ENCODE measurements at regions not wholly inside any gene's neighbourhood (a gene's known extent, or its start where the extent isn't known, plus 50 kb on each side); places are given as distances from the start of the nearest gene placed in this dataset.

DNA sequence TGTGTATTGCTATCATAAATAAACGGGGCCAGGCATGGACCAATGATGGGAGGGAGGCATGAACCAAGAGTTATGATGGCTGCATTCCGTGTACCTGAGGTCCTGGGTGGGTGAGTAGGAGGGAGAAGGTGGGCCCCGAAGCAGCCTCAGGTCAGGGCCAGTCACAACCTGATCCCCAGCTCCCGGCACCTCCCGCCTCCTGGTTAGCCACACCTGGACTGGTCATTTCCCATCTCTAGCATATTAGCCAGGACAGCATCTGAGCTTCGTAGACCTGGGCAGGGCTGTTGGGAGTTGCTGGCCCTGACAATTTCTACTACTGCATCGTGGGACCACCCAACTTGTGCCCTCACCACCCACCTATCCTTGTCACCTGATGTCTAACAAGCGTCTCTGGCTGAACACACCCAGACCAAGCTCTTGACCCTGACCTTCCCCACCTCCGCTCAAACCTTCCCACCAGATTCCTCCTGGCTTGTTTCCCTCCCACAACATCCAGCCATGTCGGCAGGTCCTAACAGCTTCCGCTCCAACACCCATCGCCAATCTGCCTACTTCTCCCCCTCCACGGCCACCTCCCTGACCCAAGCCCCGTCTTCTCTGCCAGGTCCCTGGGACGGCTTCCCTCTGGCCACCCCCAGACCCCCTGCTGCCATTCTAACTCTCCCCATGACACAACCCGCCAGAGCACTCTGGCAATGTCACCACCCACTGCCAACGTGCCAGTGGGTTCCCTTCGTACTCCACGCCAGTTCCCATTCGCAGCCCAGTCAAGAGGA lies 133.8 kb upstream of the IQSEC1 start:
- no peak overlapping the region for H3K4me3 ChIP-seq (ENCODE audit: low read length)
- no peak overlapping the region for H3K9ac ChIP-seq (ENCODE audit: low read length)
- no peak overlapping the region for H3K27ac ChIP-seq (ENCODE audit: low read length)
- no peaks in the 10 kb centered on the region for H3K9me2 ChIP-seq (replicated peaks; ENCODE audit: insufficient read depth, low read length)
- peaks cover 60% of the 10 kb centered on the region; the same call in 1 of the 2 replicates for H4K20me1 ChIP-seq (ENCODE audit: insufficient read depth, low read depth, low read length)
- H3K4me1 ChIP-seq (ENCODE audit: low read length) = no peaks in the 10 kb centered on the region
- no peak overlapping the region for H2AFZ ChIP-seq (ENCODE audit: low read length)
- no peak overlapping the region for H3K4me2 ChIP-seq (ENCODE audit: low read depth, low read length, poor library complexity, severe bottlenecking)
- no peaks in the 10 kb centered on the region for H3K79me2 ChIP-seq (ENCODE audit: low read length)
- no peaks in the 10 kb centered on the region for H3K36me3 ChIP-seq (ENCODE audit: insufficient read depth, low read length)
- no peaks in the 10 kb centered on the region for H3K9me3 ChIP-seq (ENCODE audit: low read length)
- H3K27me3 ChIP-seq (ENCODE audit: low read length) = no peaks in the 10 kb centered on the region
- DNase-seq = no peak

GRCh38 chr3:13205567-13206143 lies 132.4 kb upstream of the IQSEC1 start:
- Histone ChIP-seq H3K9me3 (ENCODE audit: low read length) (no peaks in the 10 kb centered on the region), H3K9me2 (replicated peaks; ENCODE audit: insufficient read depth, low read length) (no peaks in the 10 kb centered on the region), H3K9ac (ENCODE audit: low read length) (no peak overlapping the region), H4K20me1 (ENCODE audit: insufficient read depth, low read depth, low read length) (peaks cover 62% of the 10 kb centered on the region; the same call in 1 of the 2 replicates), H3K27ac (ENCODE audit: low read length) (no peak overlapping the region), H2AFZ (ENCODE audit: low read length) (no peak overlapping the region), H3K4me1 (ENCODE audit: low read length) (no peaks in the 10 kb centered on the region), H3K79me2 (ENCODE audit: low read length) (no peaks in the 10 kb centered on the region), H3K4me2 (ENCODE audit: low read depth, low read length, poor library complexity, severe bottlenecking) (no peak overlapping the region), H3K4me3 (ENCODE audit: low read length) (no peak overlapping the region), H3K36me3 (ENCODE audit: insufficient read depth, low read length) (no peaks in the 10 kb centered on the region), H3K27me3 (ENCODE audit: low read length) (no peaks in the 10 kb centered on the region)
- DNase-seq = no peak

DNA sequence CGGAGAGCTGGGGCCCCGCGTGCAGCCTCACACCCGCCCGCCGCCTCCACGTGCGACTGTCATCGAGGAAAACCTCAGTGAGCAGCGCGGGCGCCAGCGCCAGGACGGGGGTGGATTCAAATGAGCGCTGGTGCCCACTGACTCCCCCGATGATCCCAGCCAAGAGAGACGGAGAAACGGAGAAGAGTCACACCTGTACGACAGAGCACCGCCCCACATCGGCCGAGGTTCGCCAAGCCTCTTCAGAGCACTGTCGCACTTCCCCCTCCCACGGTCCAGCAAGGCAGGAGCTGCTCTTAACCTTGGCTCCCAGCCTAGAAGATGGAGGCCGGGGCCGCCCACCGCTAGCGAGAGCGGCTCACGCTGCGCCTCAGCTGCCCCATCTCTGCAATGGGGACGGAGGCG lies 130.9 kb upstream of the IQSEC1 start:
- no peak overlapping the region for H3K4me3 ChIP-seq (ENCODE audit: low read length)
- no peak for DNase-seq
- H3K36me3 ChIP-seq (ENCODE audit: insufficient read depth, low read length) = no peaks in the 10 kb centered on the region
- no peaks in the 10 kb centered on the region for H3K27me3 ChIP-seq (ENCODE audit: low read length)
- no peak overlapping the region for H2AFZ ChIP-seq (ENCODE audit: low read length)
- H3K9me2 ChIP-seq (replicated peaks; ENCODE audit: insufficient read depth, low read length) = no peaks in the 10 kb centered on the region
- no peaks in the 10 kb centered on the region for H3K79me2 ChIP-seq (ENCODE audit: low read length)
- H4K20me1 ChIP-seq (ENCODE audit: insufficient read depth, low read depth, low read length) = peaks cover 65% of the 10 kb centered on the region; the same call in 1 of the 2 replicates
- no peak overlapping the region for H3K27ac ChIP-seq (ENCODE audit: low read length)
- H3K9ac ChIP-seq (ENCODE audit: low read length) = no peak overlapping the region
- H3K4me1 ChIP-seq (ENCODE audit: low read length) = no peaks in the 10 kb centered on the region
- H3K4me2 ChIP-seq (ENCODE audit: low read depth, low read length, poor library complexity, severe bottlenecking) = no peak overlapping the region
- no peaks in the 10 kb centered on the region for H3K9me3 ChIP-seq (ENCODE audit: low read length)

- Histone ChIP-seq H3K27ac (ENCODE audit: low read length) (no peak overlapping the region), H3K9me2 (replicated peaks; ENCODE audit: insufficient read depth, low read length) (no peaks in the 10 kb centered on the region), H3K4me1 (ENCODE audit: low read length) (no peaks in the 10 kb centered on the region), H3K9me3 (ENCODE audit: low read length) (no peaks in the 10 kb centered on the region), H3K4me3 (ENCODE audit: low read length) (no peak overlapping the region), H3K36me3 (ENCODE audit: insufficient read depth, low read length) (no peaks in the 10 kb centered on the region), H3K27me3 (ENCODE audit: low read length) (no peaks in the 10 kb centered on the region), H3K4me2 (ENCODE audit: low read depth, low read length, poor library complexity, severe bottlenecking) (no peak overlapping the region), H2AFZ (ENCODE audit: low read length) (no peak overlapping the region), H3K9ac (ENCODE audit: low read length) (no peak overlapping the region), H3K79me2 (ENCODE audit: low read length) (no peaks in the 10 kb centered on the region), H4K20me1 (ENCODE audit: insufficient read depth, low read depth, low read length) (peaks cover 70% of the 10 kb centered on the region; the same call in 1 of the 2 replicates)
- no peak for DNase-seq
Observed at GRCh38 chr3:13203398-13204176, 130.4 kb upstream of the IQSEC1 start.

DNA sequence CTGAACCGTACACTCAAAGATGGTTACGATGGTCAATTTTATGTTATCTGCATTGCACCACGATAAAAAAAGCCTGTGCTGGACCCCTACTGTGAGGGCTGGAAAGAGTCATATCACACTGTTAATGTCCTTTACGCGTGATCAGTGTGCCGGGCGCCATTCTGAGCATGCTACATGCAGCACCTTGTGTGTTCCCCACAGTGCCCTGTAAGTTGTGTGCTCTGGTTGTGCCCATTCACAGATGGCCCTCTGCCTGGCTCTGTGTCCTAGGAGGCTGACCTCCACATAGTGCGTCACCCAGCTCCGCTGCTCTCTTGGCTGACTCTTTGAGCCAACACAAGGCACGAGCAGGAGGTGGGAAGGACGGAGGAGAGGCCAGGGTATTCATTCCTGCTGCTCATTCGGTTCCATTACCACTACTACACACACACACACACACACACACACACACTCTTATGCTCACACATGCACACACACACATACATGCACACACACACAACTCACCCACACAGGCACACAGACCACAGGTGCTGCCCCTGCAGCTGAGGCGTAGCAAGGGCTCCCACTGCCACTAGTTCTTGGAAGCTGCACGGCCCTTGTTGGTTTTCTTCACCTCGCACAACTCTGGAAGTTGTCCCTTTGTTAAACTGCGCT lies 129.6 kb upstream of the IQSEC1 start:
- H3K27me3 ChIP-seq (ENCODE audit: low read length) = no peaks in the 10 kb centered on the region
- H4K20me1 ChIP-seq (ENCODE audit: insufficient read depth, low read depth, low read length) = peaks cover 74% of the 10 kb centered on the region; the same call in 1 of the 2 replicates
- no peaks in the 10 kb centered on the region for H3K79me2 ChIP-seq (ENCODE audit: low read length)
- no peak overlapping the region for H3K4me3 ChIP-seq (ENCODE audit: low read length)
- H3K9me3 ChIP-seq (ENCODE audit: low read length) = no peaks in the 10 kb centered on the region
- no peak overlapping the region for H3K4me2 ChIP-seq (ENCODE audit: low read depth, low read length, poor library complexity, severe bottlenecking)
- no peaks in the 10 kb centered on the region for H3K9me2 ChIP-seq (replicated peaks; ENCODE audit: insufficient read depth, low read length)
- H3K9ac ChIP-seq (ENCODE audit: low read length) = no peak overlapping the region
- no peaks in the 10 kb centered on the region for H3K36me3 ChIP-seq (ENCODE audit: insufficient read depth, low read length)
- H3K4me1 ChIP-seq (ENCODE audit: low read length) = no peaks in the 10 kb centered on the region
- H2AFZ ChIP-seq (ENCODE audit: low read length) = no peak overlapping the region
- no peak for DNase-seq
- no peak overlapping the region for H3K27ac ChIP-seq (ENCODE audit: low read length)

DNA sequence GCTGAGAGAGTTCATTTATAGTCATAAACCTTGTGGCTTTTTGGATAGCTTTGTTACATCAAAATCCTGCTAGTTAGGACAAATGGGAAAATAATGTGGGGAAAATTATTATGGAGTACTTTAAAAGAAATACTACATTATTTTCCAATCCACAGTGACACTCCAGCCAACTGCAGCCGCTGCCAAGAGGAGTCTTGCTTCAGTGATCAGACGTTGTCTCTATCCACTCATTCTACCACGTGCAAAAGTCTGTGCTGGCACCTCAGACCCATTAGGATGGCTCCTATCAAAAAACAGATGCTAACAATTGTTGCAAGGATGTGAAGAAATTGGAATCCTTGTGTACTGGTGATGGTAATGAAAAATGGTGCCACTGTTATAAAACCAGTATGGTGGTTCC lies 128.6 kb upstream of the IQSEC1 start:
- H2AFZ ChIP-seq (ENCODE audit: low read length) = no peak overlapping the region
- H3K9me2 ChIP-seq (replicated peaks; ENCODE audit: insufficient read depth, low read length) = no peaks in the 10 kb centered on the region
- no peaks in the 10 kb centered on the region for H3K36me3 ChIP-seq (ENCODE audit: insufficient read depth, low read length)
- no peaks in the 10 kb centered on the region for H3K79me2 ChIP-seq (ENCODE audit: low read length)
- no peak overlapping the region for H3K27ac ChIP-seq (ENCODE audit: low read length)
- no peaks in the 10 kb centered on the region for H3K27me3 ChIP-seq (ENCODE audit: low read length)
- peaks cover 76% of the 10 kb centered on the region; the same call in 1 of the 2 replicates for H4K20me1 ChIP-seq (ENCODE audit: insufficient read depth, low read depth, low read length)
- no peak overlapping the region for H3K4me3 ChIP-seq (ENCODE audit: low read length)
- H3K9me3 ChIP-seq (ENCODE audit: low read length) = no peaks in the 10 kb centered on the region
- no peak overlapping the region for H3K4me2 ChIP-seq (ENCODE audit: low read depth, low read length, poor library complexity, severe bottlenecking)
- no peak for DNase-seq
- no peak overlapping the region for H3K9ac ChIP-seq (ENCODE audit: low read length)
- H3K4me1 ChIP-seq (ENCODE audit: low read length) = no peaks in the 10 kb centered on the region

DNA sequence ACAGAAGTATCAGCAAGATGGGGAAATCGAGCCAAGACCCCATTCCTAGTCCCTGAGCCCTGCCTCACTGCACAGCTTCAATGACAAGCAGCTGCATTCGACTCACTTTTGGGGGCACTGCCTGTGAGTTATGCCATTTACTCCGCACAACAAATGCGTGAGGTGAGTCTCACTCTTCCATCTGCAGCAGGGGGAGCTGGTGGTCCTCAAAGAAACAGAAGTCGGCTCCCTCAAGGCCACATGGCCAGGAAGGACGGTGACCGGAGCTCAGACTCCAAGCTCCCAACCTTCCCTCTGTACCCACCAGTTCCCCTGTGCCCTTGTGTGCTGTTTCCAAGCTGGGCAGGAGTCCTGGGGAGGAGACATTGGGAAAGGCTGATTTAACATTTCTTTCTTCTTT lies 127.7 kb upstream of the IQSEC1 start:
- Histone ChIP-seq H3K79me2 (ENCODE audit: low read length) (no peaks in the 10 kb centered on the region), H3K27ac (ENCODE audit: low read length) (no peak overlapping the region), H3K27me3 (ENCODE audit: low read length) (no peaks in the 10 kb centered on the region), H3K9ac (ENCODE audit: low read length) (no peak overlapping the region), H3K9me3 (ENCODE audit: low read length) (no peaks in the 10 kb centered on the region), H3K9me2 (replicated peaks; ENCODE audit: insufficient read depth, low read length) (no peaks in the 10 kb centered on the region), H2AFZ (ENCODE audit: low read length) (no peak overlapping the region), H3K4me3 (ENCODE audit: low read length) (no peak overlapping the region), H3K4me1 (ENCODE audit: low read length) (peaks cover 2% of the 10 kb centered on the region), H4K20me1 (ENCODE audit: insufficient read depth, low read depth, low read length) (peaks cover 85% of the 10 kb centered on the region; the same call in 1 of the 2 replicates), H3K4me2 (ENCODE audit: low read depth, low read length, poor library complexity, severe bottlenecking) (no peak overlapping the region), H3K36me3 (ENCODE audit: insufficient read depth, low read length) (no peaks in the 10 kb centered on the region)
- peak; percentile 52 for DNase-seq

DNA sequence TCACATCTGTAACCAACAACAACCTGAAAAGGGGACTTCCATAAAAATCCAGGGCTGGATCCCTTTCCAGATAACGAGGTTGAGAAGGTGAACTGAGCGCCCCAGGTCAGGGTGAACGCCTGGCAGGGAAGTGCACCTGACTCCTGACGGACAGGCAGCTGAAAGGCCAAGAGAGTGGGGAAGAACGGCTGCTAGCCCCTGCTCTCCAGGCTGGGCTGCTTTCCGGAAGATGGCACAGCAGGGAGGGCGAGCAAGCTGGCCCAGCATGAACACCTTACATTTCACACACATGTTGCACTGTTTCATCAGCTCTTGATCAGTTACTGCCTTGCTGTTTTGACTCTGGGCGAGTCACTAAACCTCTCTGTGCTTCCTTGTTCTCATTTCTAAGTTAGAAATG lies 127.2 kb upstream of the IQSEC1 start:
- H3K4me1 ChIP-seq (ENCODE audit: low read length) = peaks cover 3% of the 10 kb centered on the region
- no peaks in the 10 kb centered on the region for H3K79me2 ChIP-seq (ENCODE audit: low read length)
- no peaks in the 10 kb centered on the region for H3K27me3 ChIP-seq (ENCODE audit: low read length)
- H3K9ac ChIP-seq (ENCODE audit: low read length) = no peak overlapping the region
- no peak overlapping the region for H2AFZ ChIP-seq (ENCODE audit: low read length)
- no peak overlapping the region for H3K4me2 ChIP-seq (ENCODE audit: low read depth, low read length, poor library complexity, severe bottlenecking)
- H3K27ac ChIP-seq (ENCODE audit: low read length) = no peak overlapping the region
- H4K20me1 ChIP-seq (ENCODE audit: insufficient read depth, low read depth, low read length) = peaks cover 85% of the 10 kb centered on the region; the same call in 1 of the 2 replicates
- H3K9me3 ChIP-seq (ENCODE audit: low read length) = no peaks in the 10 kb centered on the region
- H3K36me3 ChIP-seq (ENCODE audit: insufficient read depth, low read length) = no peaks in the 10 kb centered on the region
- no peak overlapping the region for H3K4me3 ChIP-seq (ENCODE audit: low read length)
- H3K9me2 ChIP-seq (replicated peaks; ENCODE audit: insufficient read depth, low read length) = no peaks in the 10 kb centered on the region
- DNase-seq = no peak

Data from Karpas-422 (cell line).